ENCODE measurements at regions not wholly inside any gene's neighbourhood (a gene's known extent, or its start where the extent isn't known, plus 50 kb on each side); places are given as distances from the start of the nearest gene placed in this dataset.

GRCh38 chr9:82555031-82555430 lies 507.9 kb downstream of the RASEF start:
- TF ChIP-seq, protein P1, sequence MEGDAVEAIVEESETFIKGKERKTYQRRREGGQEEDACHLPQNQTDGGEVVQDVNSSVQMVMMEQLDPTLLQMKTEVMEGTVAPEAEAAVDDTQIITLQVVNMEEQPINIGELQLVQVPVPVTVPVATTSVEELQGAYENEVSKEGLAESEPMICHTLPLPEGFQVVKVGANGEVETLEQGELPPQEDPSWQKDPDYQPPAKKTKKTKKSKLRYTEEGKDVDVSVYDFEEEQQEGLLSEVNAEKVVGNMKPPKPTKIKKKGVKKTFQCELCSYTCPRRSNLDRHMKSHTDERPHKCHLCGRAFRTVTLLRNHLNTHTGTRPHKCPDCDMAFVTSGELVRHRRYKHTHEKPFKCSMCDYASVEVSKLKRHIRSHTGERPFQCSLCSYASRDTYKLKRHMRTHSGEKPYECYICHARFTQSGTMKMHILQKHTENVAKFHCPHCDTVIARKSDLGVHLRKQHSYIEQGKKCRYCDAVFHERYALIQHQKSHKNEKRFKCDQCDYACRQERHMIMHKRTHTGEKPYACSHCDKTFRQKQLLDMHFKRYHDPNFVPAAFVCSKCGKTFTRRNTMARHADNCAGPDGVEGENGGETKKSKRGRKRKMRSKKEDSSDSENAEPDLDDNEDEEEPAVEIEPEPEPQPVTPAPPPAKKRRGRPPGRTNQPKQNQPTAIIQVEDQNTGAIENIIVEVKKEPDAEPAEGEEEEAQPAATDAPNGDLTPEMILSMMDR (IDR thresholded peaks at IDR 0.05): no peak
- no peak for TF ChIP-seq POLR2A (IDR thresholded peaks at IDR 0.05)

All from testis (tissue), 2 donors.